HEK293 (cell line): ENCODE measurements at regions not wholly inside any gene's neighbourhood (a gene's known extent, or its start where the extent isn't known, plus 50 kb on each side); places are given as distances from the start of the nearest gene placed in this dataset.

Experiments
- PRDM1 ChIP-seq: fragments of 450-650 bp; formaldehyde crosslinking; IDR thresholded peaks from 2 replicates; pipeline ENCODE4; 2016; ENCODE audit warnings: missing biosample characterization, missing genetic modification characterization
- PRDM2 ChIP-seq: fragments of 450-650 bp; formaldehyde crosslinking; IDR thresholded peaks from 2 replicates; pipeline ENCODE4 v1.5.1; 2016; ENCODE audit warnings: missing biosample characterization, missing genetic modification characterization, borderline replicate concordance
- WT1 ChIP-seq: fragments of 450-650 bp; formaldehyde crosslinking; IDR thresholded peaks from 2 replicates; pipeline ENCODE4 v1.5.1; 2016; ENCODE audit warnings: missing biosample characterization, missing genetic modification characterization
- ZBTB1 ChIP-seq: fragments of 450-650 bp; formaldehyde crosslinking; IDR thresholded peaks from 2 replicates; pipeline ENCODE4 v1.5.1; 2016; ENCODE audit warnings: missing biosample characterization, missing genetic modification characterization
- ZIC2 ChIP-seq: fragments of 450-650 bp; formaldehyde crosslinking; IDR thresholded peaks from 2 replicates; pipeline ENCODE4 v1.5.1; 2016; ENCODE audit warnings: missing biosample characterization, missing genetic modification characterization
- ZNF26 ChIP-seq: fragments of 450-650 bp; formaldehyde crosslinking; IDR thresholded peaks from 2 replicates; pipeline ENCODE4 v1.5.1; 2016; ENCODE audit warnings: missing biosample characterization, missing genetic modification characterization
- ZNF354C ChIP-seq: fragments of 450-650 bp; formaldehyde crosslinking; IDR thresholded peaks from 2 replicates; pipeline ENCODE4 v1.5.1; 2016; ENCODE audit warnings: missing biosample characterization, missing genetic modification characterization, low read depth, borderline replicate concordance
- ZNF423 ChIP-seq: fragments of 450-650 bp; formaldehyde crosslinking; IDR thresholded peaks from 2 replicates; pipeline ENCODE4 v1.5.1; 2016; ENCODE audit warnings: missing biosample characterization, missing genetic modification characterization
- ZNF449 ChIP-seq: fragments of 450-650 bp; formaldehyde crosslinking; IDR thresholded peaks from 2 replicates; pipeline ENCODE4 v1.5.1; 2017; ENCODE audit warnings: missing biosample characterization, mild to moderate bottlenecking, missing genetic modification characterization, moderate library complexity
- ZNF488 ChIP-seq: fragments of 450-650 bp; formaldehyde crosslinking; IDR thresholded peaks from 2 replicates; pipeline ENCODE4 v1.5.1; 2016; ENCODE audit warnings: missing biosample characterization, missing genetic modification characterization
- ZNF514 ChIP-seq: fragments of 450-650 bp; formaldehyde crosslinking; IDR thresholded peaks from 2 replicates; pipeline ENCODE4 v1.5.1; 2016; ENCODE audit warnings: missing biosample characterization, missing genetic modification characterization
- ZNF624 ChIP-seq: fragments of 450-650 bp; formaldehyde crosslinking; IDR thresholded peaks from 2 replicates; pipeline ENCODE4 v1.5.1; 2017; ENCODE audit warnings: missing biosample characterization, missing genetic modification characterization
- ZNF777 ChIP-seq: fragments of 450-650 bp; formaldehyde crosslinking; IDR thresholded peaks from 2 replicates; pipeline ENCODE4 v1.5.1; 2017; ENCODE audit warnings: missing biosample characterization, missing genetic modification characterization, borderline replicate concordance
- ZSCAN18 ChIP-seq: fragments of 450-650 bp; formaldehyde crosslinking; IDR thresholded peaks from 2 replicates; pipeline ENCODE4 v1.5.1; 2016; ENCODE audit warnings: missing biosample characterization, missing genetic modification characterization
- ZSCAN5A ChIP-seq: fragments of 450-650 bp; formaldehyde crosslinking; IDR thresholded peaks from 2 replicates; pipeline ENCODE4 v1.5.1; 2016; ENCODE audit warnings: missing biosample characterization, missing genetic modification characterization

- TF ChIP-seq PRDM2 (tag by site-specific recombination) (no peak), WT1 (no peak), ZNF777 (tag by site-specific recombination) (no peak), ZNF514 (tag by site-specific recombination) (no peak), ZNF423 (tag by site-specific recombination) (no peak), ZIC2 (tag by site-specific recombination) (no peak), PRDM1 (tag by site-specific recombination) (no peak), ZNF449 (tag by site-specific recombination) (no peak), ZSCAN18 (no peak), ZNF624 (tag by site-specific recombination) (no peak), ZNF26 (no peak), ZNF354C (tag by site-specific recombination) (no peak), ZSCAN5A (tag by site-specific recombination) (no peak), ZBTB1 (no peak), ZNF488 (tag by site-specific recombination) (no peak)
Measured at GRCh38 chrX:88605222-88605583, 141.8 kb upstream of the CPXCR1 start (continued).
